ENCODE measurements at regions not wholly inside any gene's neighbourhood (a gene's known extent, or its start where the extent isn't known, plus 50 kb on each side); places are given as distances from the start of the nearest gene placed in this dataset.

DNA sequence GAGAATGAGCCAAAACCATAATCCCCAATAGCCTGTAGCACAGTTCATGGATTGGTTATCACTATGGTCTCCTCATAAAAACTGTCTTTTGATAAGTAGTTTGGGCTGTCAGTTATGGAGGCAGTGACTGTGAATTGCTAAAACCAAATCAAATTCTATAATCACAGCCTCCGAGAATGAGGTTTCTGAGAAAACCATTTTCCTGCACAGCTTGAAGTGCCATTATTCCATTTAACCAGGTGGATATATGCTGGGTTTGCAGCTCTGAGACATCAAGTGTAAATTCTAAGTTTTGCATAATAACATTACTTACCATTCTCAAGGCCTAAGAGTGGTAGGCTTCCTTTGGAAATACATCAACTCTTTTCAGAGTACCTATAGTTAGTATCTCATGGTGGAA lies 485.4 kb downstream of the FRK start:
- Mint-ChIP-seq H3K9me3 (no peaks in the 10 kb centered on the region), H3K27ac (no peak overlapping the region), H3K4me1 (ENCODE audit: low read depth) (no peaks in the 10 kb centered on the region), H3K4me3 (no peak overlapping the region), H3K27me3 (ENCODE audit: insufficient read depth) (no peaks in the 10 kb centered on the region), H3K36me3 (ENCODE audit: low read depth) (no peaks in the 10 kb centered on the region)
- TF ChIP-seq CTCF (IDR thresholded peaks at IDR 0.05), result no peak
- no peak for DNase-seq

- Mint-ChIP-seq H3K27ac (no peak overlapping the region), H3K36me3 (ENCODE audit: low read depth) (no peaks in the 10 kb centered on the region), H3K4me3 (no peak overlapping the region), H3K4me1 (ENCODE audit: low read depth) (no peaks in the 10 kb centered on the region), H3K27me3 (ENCODE audit: insufficient read depth) (no peaks in the 10 kb centered on the region), H3K9me3 (no peaks in the 10 kb centered on the region)
- no peak for TF ChIP-seq CTCF (IDR thresholded peaks at IDR 0.05)
- DNase-seq, result no peak
Measured at GRCh38 chr6:115573861-115574260, 486.8 kb downstream of the FRK start.

GRCh38 chr6:115570331-115570730 lies 490.4 kb downstream of the FRK start:
- no peaks in the 10 kb centered on the region for H3K27me3 Mint-ChIP-seq (ENCODE audit: insufficient read depth)
- no peaks in the 10 kb centered on the region for H3K4me1 Mint-ChIP-seq (ENCODE audit: low read depth)
- no peaks in the 10 kb centered on the region for H3K36me3 Mint-ChIP-seq (ENCODE audit: low read depth)
- no peak for DNase-seq
- no peaks in the 10 kb centered on the region; the same call in 1 of the 2 replicates for H3K9me3 Mint-ChIP-seq
- no peak overlapping the region for H3K27ac Mint-ChIP-seq
- no peak for TF ChIP-seq CTCF (IDR thresholded peaks at IDR 0.05)
- no peak overlapping the region for H3K4me3 Mint-ChIP-seq

- no peaks in the 10 kb centered on the region for H3K4me1 Mint-ChIP-seq (ENCODE audit: low read depth)
- H3K4me3 Mint-ChIP-seq, result no peak overlapping the region
- H3K36me3 Mint-ChIP-seq (ENCODE audit: low read depth), result no peaks in the 10 kb centered on the region
- H3K27ac Mint-ChIP-seq, result no peak overlapping the region
- peaks cover 4% of the 10 kb centered on the region for H3K9me3 Mint-ChIP-seq
- TF ChIP-seq CTCF (IDR thresholded peaks at IDR 0.05), result no peak
- no peak for DNase-seq
- H3K27me3 Mint-ChIP-seq (ENCODE audit: insufficient read depth), result no peaks in the 10 kb centered on the region
Measured at GRCh38 chr6:115554060-115554459, 506.6 kb downstream of the FRK start.

DNA sequence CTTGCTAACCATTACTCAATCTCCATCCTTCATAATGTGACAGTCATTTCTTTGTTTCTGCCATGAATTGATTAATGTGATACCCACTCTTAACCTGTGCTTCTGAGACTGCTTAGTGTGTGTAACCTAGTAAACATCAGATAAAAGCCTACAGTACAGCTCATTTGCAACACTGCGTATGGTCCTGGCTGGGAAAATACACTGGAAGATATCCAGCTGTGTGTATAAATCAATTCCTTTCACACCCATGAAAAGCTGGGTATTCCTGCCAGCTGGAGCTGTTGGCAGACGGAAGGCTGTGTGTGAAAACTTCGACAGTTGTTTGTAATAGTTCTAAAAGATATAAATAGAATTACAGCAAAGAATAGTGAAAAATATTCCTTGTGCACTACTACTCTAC lies 509.2 kb downstream of the FRK start:
- no peak for TF ChIP-seq CTCF (IDR thresholded peaks at IDR 0.05)
- Mint-ChIP-seq H3K27me3 (ENCODE audit: insufficient read depth) (no peaks in the 10 kb centered on the region), H3K27ac (no peak overlapping the region), H3K4me1 (ENCODE audit: low read depth) (no peaks in the 10 kb centered on the region), H3K9me3 (peaks cover 12% of the 10 kb centered on the region), H3K36me3 (ENCODE audit: low read depth) (no peaks in the 10 kb centered on the region), H3K4me3 (no peak overlapping the region)
- no peak for DNase-seq

- no peak for TF ChIP-seq CTCF (IDR thresholded peaks at IDR 0.05)
- no peak for DNase-seq
- Mint-ChIP-seq H3K27me3 (ENCODE audit: insufficient read depth) (no peaks in the 10 kb centered on the region; the same call in none of the 2 replicates), H3K9me3 (peaks cover 14% of the 10 kb centered on the region), H3K4me3 (no peak overlapping the region), H3K36me3 (ENCODE audit: low read depth) (no peaks in the 10 kb centered on the region), H3K4me1 (ENCODE audit: low read depth) (no peaks in the 10 kb centered on the region), H3K27ac (no peak overlapping the region)
Measured at GRCh38 chr6:115545672-115545986, 515.1 kb downstream of the FRK start.

All from HFFc6 (cell line).